ENCODE measurements at regions not wholly inside any gene's neighbourhood (a gene's known extent, or its start where the extent isn't known, plus 50 kb on each side); places are given as distances from the start of the nearest gene placed in this dataset.

GRCh38 chr13:54627646-54628372 is 1599.2 kb downstream of the OLFM4 start:
- TF ChIP-seq EZH2 (IDR thresholded peaks at IDR 0.05) (no peak), POLR2AphosphoS5 (IDR thresholded peaks at IDR 0.05; ENCODE audit: borderline replicate concordance, low read depth, low read length) (no peak), FOXP2 (optimal IDR thresholded peaks at IDR 0.05; ENCODE audit: control extremely low read depth, extremely low read length, insufficient read depth) (no peak)
- Histone ChIP-seq H3K9me3 (ENCODE audit: low read depth, low read length) (no peaks in the 10 kb centered on the region), H3K4me3 (no peak overlapping the region), H3K9ac (ENCODE audit: insufficient read length) (no peak overlapping the region), H3K36me3 (ENCODE audit: insufficient read depth, low read length) (no peaks in the 10 kb centered on the region), H3K27ac (no peak overlapping the region)
- DNase-seq (ENCODE audit: low read depth, low spot score) = no peak

GRCh38 chr13:54628383-54628782 is 1599.8 kb downstream of the OLFM4 start:
- no peaks in the 10 kb centered on the region for H3K9me3 ChIP-seq (ENCODE audit: low read depth, low read length)
- H3K4me3 ChIP-seq = no peak overlapping the region
- H3K27ac ChIP-seq = no peak overlapping the region
- H3K9ac ChIP-seq (ENCODE audit: insufficient read length) = no peak overlapping the region
- TF ChIP-seq FOXP2 (optimal IDR thresholded peaks at IDR 0.05; ENCODE audit: control extremely low read depth, extremely low read length, insufficient read depth) (no peak), POLR2AphosphoS5 (IDR thresholded peaks at IDR 0.05; ENCODE audit: borderline replicate concordance, low read depth, low read length) (no peak), EZH2 (IDR thresholded peaks at IDR 0.05) (no peak)
- DNase-seq (ENCODE audit: low read depth, low spot score) = no peak
- no peaks in the 10 kb centered on the region for H3K36me3 ChIP-seq (ENCODE audit: insufficient read depth, low read length)

- H3K4me3 ChIP-seq = no peak overlapping the region
- H3K27ac ChIP-seq = no peak overlapping the region
- TF ChIP-seq POLR2AphosphoS5 (IDR thresholded peaks at IDR 0.05; ENCODE audit: borderline replicate concordance, low read depth, low read length) (no peak), EZH2 (IDR thresholded peaks at IDR 0.05) (no peak), FOXP2 (optimal IDR thresholded peaks at IDR 0.05; ENCODE audit: control extremely low read depth, extremely low read length, insufficient read depth) (no peak)
- no peak overlapping the region for H3K9ac ChIP-seq (ENCODE audit: insufficient read length)
- H3K36me3 ChIP-seq (ENCODE audit: insufficient read depth, low read length) = no peaks in the 10 kb centered on the region
- no peak for DNase-seq (ENCODE audit: low read depth, low spot score)
- H3K9me3 ChIP-seq (ENCODE audit: low read depth, low read length) = no peaks in the 10 kb centered on the region
Measured at GRCh38 chr13:54633456-54633855, 1604.8 kb downstream of the OLFM4 start.

GRCh38 chr13:54636231-54636630 is 1607.6 kb downstream of the OLFM4 start:
- H3K4me3 ChIP-seq = no peak overlapping the region
- H3K9ac ChIP-seq (ENCODE audit: insufficient read length) = no peak overlapping the region
- TF ChIP-seq FOXP2 (optimal IDR thresholded peaks at IDR 0.05; ENCODE audit: control extremely low read depth, extremely low read length, insufficient read depth) (no peak), EZH2 (IDR thresholded peaks at IDR 0.05) (no peak), POLR2AphosphoS5 (IDR thresholded peaks at IDR 0.05; ENCODE audit: borderline replicate concordance, low read depth, low read length) (no peak)
- H3K9me3 ChIP-seq (ENCODE audit: low read depth, low read length) = no peaks in the 10 kb centered on the region
- H3K27ac ChIP-seq = no peak overlapping the region
- H3K36me3 ChIP-seq (ENCODE audit: insufficient read depth, low read length) = no peaks in the 10 kb centered on the region
- DNase-seq (ENCODE audit: low read depth, low spot score) = no peak

GRCh38 chr13:54637366-54637765 is 1608.8 kb downstream of the OLFM4 start:
- no peak overlapping the region for H3K9ac ChIP-seq (ENCODE audit: insufficient read length)
- TF ChIP-seq POLR2AphosphoS5 (IDR thresholded peaks at IDR 0.05; ENCODE audit: borderline replicate concordance, low read depth, low read length) (no peak), EZH2 (IDR thresholded peaks at IDR 0.05) (no peak), FOXP2 (optimal IDR thresholded peaks at IDR 0.05; ENCODE audit: control extremely low read depth, extremely low read length, insufficient read depth) (no peak)
- no peaks in the 10 kb centered on the region for H3K9me3 ChIP-seq (ENCODE audit: low read depth, low read length)
- H3K4me3 ChIP-seq = no peak overlapping the region
- DNase-seq (ENCODE audit: low read depth, low spot score) = peak; percentile 22
- no peaks in the 10 kb centered on the region for H3K36me3 ChIP-seq (ENCODE audit: insufficient read depth, low read length)
- H3K27ac ChIP-seq = no peak overlapping the region

- H3K36me3 ChIP-seq (ENCODE audit: insufficient read depth, low read length) = no peaks in the 10 kb centered on the region
- H3K4me3 ChIP-seq = no peak overlapping the region
- H3K9me3 ChIP-seq (ENCODE audit: low read depth, low read length) = no peaks in the 10 kb centered on the region
- TF ChIP-seq EZH2 (IDR thresholded peaks at IDR 0.05) (no peak), FOXP2 (optimal IDR thresholded peaks at IDR 0.05; ENCODE audit: control extremely low read depth, extremely low read length, insufficient read depth) (no peak), POLR2AphosphoS5 (IDR thresholded peaks at IDR 0.05; ENCODE audit: borderline replicate concordance, low read depth, low read length) (no peak)
- H3K27ac ChIP-seq = no peak overlapping the region
- no peak overlapping the region for H3K9ac ChIP-seq (ENCODE audit: insufficient read length)
- DNase-seq (ENCODE audit: low read depth, low spot score) = no peak
Measured at GRCh38 chr13:54640719-54641118, 1612.1 kb downstream of the OLFM4 start.

GRCh38 chr13:54643863-54644262 is 1615.2 kb downstream of the OLFM4 start:
- TF ChIP-seq FOXP2 (optimal IDR thresholded peaks at IDR 0.05; ENCODE audit: control extremely low read depth, extremely low read length, insufficient read depth) (no peak), EZH2 (IDR thresholded peaks at IDR 0.05) (no peak)
- Histone ChIP-seq H3K36me3 (ENCODE audit: insufficient read depth, low read length) (no peaks in the 10 kb centered on the region), H3K4me3 (no peak overlapping the region), H3K9ac (ENCODE audit: insufficient read length) (no peak overlapping the region), H3K9me3 (ENCODE audit: low read depth, low read length) (no peaks in the 10 kb centered on the region), H3K27ac (no peak overlapping the region)
- DNase-seq (ENCODE audit: low read depth, low spot score) = no peak

GRCh38 chr13:54647275-54647674 is 1618.7 kb downstream of the OLFM4 start:
- DNase-seq (ENCODE audit: low read depth, low spot score) = no peak
- H3K27ac ChIP-seq = no peak overlapping the region
- H3K36me3 ChIP-seq (ENCODE audit: insufficient read depth, low read length) = no peaks in the 10 kb centered on the region
- no peak overlapping the region for H3K4me3 ChIP-seq
- H3K9me3 ChIP-seq (ENCODE audit: low read depth, low read length) = no peaks in the 10 kb centered on the region
- TF ChIP-seq FOXP2 (optimal IDR thresholded peaks at IDR 0.05; ENCODE audit: control extremely low read depth, extremely low read length, insufficient read depth) (no peak), POLR2AphosphoS5 (IDR thresholded peaks at IDR 0.05; ENCODE audit: borderline replicate concordance, low read depth, low read length) (no peak), EZH2 (IDR thresholded peaks at IDR 0.05) (no peak)
- no peak overlapping the region for H3K9ac ChIP-seq (ENCODE audit: insufficient read length)

GRCh38 chr13:54657588-54657987 is 1629.0 kb downstream of the OLFM4 start:
- Histone ChIP-seq H3K9ac (ENCODE audit: insufficient read length) (no peak overlapping the region), H3K36me3 (ENCODE audit: insufficient read depth, low read length) (no peaks in the 10 kb centered on the region), H3K9me3 (ENCODE audit: low read depth, low read length) (no peaks in the 10 kb centered on the region), H3K4me3 (no peak overlapping the region), H3K27ac (no peak overlapping the region)
- TF ChIP-seq POLR2AphosphoS5 (IDR thresholded peaks at IDR 0.05; ENCODE audit: borderline replicate concordance, low read depth, low read length) (no peak), EZH2 (IDR thresholded peaks at IDR 0.05) (no peak), FOXP2 (optimal IDR thresholded peaks at IDR 0.05; ENCODE audit: control extremely low read depth, extremely low read length, insufficient read depth) (no peak)
- DNase-seq (ENCODE audit: low read depth, low spot score) = no peak
